ENCODE measurements at regions not wholly inside any gene's neighbourhood (a gene's known extent, or its start where the extent isn't known, plus 50 kb on each side); places are given as distances from the start of the nearest gene placed in this dataset.

DNA sequence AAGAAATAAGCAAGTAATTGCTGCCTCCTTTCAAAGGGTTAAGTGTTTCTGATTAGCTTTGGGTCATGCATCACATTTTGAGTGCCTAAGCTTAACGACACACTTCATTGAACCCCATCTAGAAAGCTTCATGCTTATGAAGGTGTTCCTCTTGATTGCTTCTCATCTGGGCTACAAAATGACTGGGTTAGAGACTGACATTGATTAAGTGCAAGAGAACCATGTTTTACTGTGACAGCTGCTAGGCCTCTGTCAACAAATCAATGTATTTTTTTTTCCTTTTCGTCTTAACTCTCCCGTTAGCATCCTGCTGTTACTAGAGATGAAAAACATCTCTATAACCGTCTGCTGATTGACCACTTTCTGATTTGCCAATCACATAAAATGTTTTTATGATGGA, 725.0 kb downstream of the TLE1 start:
- no peak for DNase-seq

DNA sequence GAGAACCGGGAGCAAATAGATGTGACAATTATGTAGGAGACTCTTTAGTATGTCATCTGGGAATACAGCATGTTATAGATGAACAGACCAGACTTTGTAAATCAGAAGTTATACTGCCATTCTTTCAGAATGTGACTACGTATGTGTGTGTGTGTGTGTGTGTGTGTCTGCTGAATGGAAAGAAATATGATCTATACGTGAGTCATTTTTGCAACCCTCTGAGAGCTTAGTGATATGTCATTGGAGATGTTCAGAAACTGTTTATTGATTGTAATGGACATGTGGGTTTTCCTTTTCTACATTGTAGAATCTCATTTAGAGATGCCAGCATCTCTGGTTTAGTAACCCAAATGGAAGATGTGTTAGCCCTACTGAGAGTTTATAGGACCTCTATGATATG, 731.5 kb downstream of the TLE1 start:
- no peak for DNase-seq

DNA sequence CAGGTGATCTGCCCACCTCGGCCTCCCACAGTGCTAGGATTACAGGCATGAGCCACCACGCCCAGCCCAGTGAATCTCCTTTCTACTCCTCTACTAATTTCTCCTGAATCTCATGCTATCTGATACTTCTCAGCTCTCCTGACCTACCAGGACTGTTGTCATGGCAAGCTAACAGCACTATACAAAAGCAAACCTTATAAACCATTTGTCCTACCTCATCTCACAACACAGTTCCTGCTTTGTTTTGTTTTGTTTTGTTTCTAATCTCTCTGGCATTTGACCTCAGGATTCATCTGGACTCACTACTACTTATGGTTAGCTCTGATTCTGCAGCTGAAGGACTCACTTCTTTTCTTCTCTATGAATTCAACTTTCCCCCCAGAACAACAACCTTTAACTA, 734.8 kb downstream of the TLE1 start:
- no peak for DNase-seq

DNA sequence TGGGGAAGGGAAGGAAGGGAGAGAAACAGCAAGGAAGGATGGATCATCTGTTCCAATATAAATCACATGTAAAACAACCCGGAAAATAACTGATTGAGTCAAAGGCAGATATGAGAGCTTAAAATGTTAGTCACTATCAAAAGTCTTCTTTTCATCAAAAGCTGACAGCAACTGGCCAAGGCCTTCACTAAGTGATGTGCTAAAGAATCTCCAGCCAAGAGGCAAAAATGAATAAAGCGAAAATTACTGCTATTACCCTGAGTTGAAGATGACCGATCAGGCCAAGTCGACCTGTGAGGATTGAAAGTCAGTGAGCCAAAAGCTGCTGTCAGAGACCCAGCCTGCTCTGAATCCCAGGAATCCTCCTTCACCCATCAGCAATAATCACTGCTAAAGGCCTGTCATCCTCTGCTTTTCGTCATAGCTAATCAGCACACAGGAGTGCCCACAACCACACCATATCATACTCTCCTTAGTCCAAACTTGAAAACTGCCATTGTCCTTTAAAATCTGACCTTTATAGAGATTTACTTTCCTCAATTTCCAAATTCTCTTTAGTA, 736.9 kb downstream of the TLE1 start:
- no peak for DNase-seq

DNA sequence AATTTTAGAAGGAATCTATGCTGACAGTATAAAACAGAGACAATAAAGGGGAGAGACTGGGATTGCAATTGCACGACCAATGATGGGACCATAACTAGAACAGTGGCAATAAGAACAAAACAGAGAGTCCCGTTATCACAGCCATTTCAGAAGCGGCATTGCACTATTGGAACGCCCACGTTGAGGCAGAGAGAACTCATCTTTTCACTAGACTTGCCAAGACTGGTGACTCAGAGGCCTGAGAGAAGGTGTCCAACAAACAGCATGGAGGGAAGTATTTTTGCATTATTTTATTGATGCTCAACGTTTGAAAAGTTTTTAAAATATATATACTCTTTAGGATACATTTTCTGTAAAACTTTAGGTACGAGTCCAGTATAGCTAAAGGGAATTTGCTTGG, 737.7 kb downstream of the TLE1 start:
- no peak for DNase-seq

DNA sequence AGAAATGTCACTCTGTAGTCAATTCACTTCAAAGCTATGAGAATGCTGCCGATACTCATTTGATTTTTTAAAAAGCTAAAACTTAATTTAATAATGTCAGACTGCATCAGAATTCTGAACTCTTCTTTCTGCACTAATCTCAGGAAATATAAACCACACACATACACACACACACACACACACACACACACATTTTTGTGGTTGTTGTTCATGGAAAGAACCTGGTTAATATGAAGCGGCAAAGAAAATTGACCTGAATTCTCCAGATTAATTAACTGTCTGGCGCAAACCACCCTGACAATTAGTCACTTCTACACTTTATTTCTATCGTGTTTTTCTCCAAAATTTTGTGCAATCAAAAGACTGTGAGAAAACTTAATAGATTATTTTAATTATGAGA, 740.5 kb downstream of the TLE1 start:
- no peak for DNase-seq

DNA sequence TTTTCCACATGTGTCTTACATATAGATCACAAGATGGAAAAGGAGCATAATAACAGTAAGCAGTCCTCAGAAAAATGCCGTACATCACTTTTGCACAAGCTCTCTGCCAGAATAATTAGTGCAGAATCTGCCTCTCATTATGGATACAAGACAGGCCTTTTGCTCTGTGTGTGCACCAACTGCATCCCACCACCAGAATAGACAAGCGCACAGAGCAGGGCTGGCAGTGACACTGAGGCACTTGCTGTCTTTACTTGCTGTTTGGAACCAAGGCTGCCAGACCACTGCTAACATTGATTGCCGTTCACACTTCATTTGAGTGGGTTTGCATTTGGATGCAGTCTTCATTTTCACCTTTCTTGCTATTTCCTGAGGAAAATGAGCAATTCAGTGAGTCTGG, 741.3 kb downstream of the TLE1 start:
- no peak for DNase-seq

DNA sequence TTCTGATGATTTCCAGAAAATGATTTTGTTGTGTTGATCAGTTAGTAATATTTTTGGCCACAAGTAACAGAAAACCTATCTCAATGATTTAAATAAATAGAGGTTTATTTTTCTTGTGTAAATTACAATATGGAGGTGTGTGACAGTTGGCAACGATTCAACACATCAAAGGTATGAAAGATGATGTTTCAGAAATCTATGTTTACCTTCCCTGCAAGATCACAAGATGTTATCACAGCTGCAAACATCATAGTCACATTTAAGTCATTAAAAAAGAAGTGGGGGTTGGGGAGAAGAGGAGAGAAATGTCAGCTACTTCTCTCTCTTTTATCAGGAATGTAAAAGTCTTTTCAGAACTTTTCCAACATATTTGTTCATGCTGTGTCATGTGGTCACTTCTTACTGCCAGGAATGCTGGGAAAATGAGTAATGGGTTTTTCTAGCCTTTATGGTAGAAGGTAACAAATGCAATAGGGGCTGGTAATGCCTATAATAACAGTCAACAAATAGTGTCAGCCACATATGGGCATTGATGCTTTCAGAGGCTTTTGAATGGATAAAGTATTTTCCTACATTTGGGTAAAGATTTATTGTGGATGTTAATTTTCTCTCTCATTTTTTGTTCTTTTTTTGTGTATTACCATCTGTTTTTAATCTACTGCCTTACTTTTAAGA, 742.7 kb downstream of the TLE1 start:
- no peak for DNase-seq

DNA sequence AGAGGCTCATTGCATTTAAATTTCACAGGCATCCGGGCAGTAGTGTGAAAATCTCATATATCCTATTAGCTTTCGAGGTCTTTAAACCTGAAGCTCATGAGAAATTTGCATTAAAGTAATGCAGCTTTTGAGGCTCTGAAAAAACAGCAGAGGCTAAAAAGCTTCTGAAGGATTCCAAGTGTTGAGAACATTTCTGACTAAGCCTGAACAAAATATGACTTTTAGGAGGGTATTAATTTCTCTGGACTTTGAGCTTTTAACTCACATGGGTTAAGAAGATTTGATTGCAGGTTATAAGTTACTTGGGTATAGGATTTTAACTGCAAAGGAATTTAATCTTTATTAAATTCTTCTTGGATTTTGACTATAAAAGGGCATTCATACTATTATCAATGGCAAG, 743.9 kb downstream of the TLE1 start:
- no peak for DNase-seq

DNA sequence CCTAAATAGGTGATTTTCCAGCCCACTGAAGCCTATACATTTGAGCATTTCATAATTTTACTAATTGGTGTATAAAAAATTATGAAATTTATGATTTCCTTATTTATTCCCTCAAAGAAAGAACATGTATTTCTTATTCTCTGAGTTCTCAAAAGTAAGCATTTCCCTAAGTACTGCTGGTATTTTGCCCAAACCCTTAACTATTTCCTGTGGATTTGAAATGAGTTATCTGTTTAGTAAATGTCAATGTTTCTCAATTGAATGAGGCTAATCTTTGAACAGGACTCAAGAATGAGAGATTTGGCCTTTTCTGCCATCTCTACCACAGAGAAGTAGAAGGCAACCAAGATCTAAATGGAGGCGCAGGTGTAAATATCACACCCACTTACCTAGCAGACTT, 751.7 kb downstream of the TLE1 start:
- no peak for DNase-seq

DNA sequence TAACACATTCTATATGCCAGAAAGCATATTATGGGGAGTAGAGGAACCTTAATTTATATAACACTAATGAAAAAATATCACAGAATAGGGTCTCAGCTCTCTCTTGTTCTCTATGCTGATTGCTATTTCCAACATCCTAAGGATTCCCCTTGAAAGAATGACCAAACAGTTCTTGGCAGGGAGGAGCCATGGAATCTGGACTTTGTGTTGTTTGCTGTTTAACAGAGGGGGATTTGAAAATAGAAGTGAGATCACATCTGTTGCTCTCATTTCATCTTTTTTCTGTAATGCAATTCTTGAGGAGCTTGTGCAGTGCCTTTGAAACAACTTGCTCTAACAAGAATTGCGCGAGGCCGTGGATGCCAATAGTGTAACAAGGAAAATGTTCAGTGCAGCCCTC, 755.3 kb downstream of the TLE1 start:
- no peak for DNase-seq

DNA sequence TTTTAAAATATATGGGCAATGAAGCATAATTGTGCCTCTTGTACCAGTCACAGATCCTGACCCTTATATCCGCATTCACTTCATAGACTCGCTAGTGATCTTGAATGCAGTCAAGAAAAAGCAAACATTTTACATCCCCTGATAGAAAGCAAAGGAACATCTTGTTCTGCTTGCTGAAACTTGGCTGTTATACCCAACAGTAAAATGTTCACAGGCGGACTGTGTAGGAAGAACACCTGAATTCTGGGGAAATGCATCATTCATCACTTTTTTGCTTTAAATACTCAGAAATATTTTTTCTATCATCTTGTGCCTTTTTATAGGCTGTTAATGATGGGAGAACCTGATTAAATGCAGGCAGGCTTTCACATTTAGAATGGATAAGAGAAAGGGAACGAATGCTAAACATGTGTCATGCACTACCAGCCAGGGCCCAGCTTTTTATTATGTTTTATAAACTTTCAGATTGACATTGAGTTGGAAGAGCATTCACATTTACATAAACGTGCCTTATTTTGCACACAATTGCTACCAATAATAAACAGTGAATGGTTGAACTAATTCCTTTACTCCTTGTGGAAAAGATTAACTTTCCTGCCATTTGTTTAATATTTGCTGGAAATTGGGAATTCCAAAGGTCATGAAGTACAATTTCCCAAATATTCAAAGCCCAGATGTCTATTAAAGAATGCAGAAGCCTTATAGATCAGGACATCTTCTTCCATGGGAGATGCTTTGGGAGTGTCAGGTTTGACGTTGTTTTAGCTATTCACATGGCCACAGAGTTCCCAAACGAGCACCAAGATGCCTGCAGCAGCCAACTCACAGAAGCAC, 756.2 kb downstream of the TLE1 start:
- no peak for DNase-seq

DNA sequence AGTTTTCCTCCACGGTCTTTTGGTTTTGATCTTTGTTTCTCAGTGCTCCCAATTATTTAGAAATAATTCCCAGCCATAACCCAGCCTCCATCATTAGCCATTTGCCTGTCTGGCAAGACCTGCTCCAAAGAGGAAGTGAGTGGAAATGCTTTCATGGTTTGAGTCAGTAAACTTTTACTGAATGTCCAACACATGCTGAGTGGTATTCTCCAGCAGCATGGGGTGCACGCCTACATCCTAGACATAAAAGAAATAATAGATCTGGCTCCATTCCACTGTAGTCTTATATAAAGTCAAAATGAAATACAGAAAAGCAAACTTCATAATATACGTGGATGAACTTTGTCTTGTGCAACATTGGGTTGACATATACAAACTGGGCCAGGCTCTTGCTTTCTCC, 757.2 kb downstream of the TLE1 start:
- no peak for DNase-seq

DNA sequence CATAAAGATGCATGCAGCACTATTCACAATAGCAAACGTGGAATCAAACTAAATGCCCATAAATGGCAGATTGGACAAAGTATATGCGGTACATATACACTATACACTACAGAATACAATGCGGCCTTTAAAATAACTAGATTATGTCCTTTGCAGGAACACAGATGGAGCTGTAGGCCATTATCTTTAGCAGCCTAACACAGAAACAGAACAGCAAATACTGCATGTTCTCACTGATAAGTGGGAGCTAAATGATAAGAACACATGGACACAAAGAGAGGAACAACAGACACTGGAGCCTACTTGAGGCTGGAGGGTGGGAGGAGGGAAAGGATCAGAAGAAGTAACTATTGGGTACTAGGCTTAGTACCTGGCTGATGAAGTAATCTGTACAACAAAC, 758.2 kb downstream of the TLE1 start:
- DNase-seq, result no peak

DNA sequence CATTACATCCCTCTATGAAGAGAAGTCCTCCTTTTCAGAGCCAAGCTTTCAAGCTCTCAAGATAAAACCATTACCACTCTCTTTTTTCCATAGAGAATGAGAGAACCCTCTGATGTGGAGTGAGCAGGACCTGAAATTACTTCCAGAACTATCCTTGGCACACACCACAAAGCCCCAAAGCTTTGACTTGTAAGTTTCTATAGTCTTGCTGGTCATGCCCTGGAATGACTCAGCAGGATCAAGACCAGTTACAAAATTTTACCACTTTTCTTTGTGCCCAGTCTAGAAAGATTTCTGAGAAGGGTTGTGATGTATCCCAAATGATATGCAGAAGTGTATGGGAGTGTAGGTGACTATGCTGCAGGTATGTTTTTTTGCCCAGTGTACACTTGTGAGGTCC, 760.6 kb downstream of the TLE1 start:
- DNase-seq, result no peak

DNA sequence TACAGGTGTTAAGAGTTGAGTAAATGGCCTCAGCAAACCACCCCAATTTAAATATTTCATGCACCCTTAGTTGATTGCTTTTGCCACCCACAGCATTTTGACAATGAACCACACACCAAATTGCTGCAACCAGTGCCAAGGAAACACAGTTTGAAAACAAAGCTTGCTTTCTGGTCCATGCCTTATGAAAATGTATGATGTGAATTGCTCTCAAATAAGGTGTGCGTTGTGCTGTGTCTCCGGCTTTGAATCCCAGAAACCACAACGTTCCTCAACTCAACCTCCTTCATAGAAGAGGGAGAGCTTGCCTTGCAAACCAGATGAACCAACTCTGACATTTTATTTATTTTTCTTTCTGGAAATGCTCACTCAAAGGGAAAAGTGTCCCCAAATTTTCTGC, 762.7 kb downstream of the TLE1 start:
- no peak for DNase-seq

DNA sequence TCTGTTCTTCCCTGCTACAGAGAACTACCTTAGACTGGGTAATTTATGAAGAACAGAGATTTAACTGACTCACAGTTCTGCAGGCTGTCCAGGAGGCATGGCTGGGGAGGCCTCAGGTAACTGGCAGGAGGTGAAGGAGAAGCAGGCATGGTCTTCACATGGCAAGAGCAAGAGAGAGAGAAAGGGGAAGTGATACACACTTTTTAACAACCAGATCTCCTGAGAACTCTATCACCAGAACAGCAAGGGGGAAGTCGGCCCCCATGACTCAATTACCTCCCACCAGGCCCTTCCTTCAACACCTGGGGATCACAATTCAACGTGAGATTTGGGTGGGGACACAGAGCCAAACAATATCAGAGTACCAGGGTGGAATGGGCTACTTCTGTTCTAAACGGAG, 766.8 kb downstream of the TLE1 start:
- DNase-seq, result no peak

DNA sequence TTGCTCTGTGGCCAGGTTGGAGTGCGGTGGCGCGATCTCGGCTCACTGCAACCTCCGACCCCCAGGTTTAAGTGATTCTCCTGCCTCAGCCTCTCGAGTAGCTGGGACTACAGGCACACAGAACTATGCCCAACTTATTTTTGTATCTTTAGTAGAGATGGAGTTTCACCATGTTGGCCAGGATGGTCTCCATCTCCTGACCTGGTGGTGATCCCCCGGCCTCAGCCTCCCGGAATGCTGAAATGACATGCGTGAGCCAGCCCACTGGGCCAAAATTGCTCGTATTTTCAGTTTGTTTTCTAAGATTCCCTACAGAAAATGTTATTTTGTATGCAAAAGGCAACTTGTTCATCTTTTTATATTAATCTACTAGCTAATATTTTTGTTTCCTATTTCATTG, 782.6 kb downstream of the TLE1 start:
- no peak for DNase-seq

DNA sequence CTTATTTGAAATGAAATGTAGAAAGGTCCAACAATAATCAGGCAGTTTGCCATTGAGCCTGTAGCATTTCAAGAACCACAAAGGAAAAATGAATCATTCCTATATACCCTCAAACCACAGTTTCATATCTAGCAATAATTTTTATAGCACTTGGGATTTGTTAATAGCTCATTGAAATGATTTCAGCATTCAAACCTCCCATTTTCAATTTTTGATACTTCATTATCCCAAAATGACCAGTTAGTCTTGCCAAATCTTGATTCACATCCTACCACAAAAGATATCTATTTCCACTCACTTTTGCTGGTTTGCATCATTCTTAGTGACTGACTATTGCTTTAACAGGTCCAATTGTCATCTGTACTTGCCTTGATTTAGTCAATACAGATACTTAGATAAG, 790.1 kb downstream of the TLE1 start:
- no peak for DNase-seq

DNA sequence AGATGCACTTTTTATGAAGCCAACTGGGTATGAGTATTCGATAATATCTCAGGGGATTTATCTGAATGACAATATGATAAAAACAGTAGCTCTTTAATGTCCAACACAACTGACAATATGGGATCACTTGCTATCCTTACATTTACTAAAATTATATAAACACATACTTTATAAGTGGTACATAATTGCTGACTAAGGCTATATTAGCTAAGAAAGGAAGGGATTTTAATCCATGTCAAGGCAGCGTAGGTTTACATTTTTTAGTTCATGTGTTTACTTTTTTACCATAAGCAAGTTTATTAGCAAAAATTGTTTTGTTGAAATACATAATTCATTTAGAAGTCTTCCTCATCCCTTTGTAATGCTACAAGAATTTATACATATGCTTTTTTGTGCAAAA, 796.2 kb downstream of the TLE1 start:
- DNase-seq, result no peak

DNA sequence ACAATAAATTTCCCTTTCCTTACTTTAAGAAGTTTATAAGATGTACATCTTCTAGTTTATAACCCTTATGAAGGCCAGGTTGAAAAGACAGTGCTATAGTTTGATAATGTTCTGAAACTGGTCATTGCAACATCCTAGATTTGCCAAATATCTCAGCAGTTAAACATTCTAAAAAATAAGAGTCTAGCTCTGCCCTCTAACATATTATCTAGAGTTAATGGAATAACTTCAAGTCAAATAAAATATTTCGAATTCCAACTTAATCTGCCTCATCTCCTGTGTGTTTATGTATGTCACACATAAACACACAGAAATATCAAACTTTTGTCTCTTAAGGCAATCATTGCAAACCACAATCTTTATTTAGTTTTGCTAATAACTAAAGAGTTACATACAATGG, 796.6 kb downstream of the TLE1 start:
- no peak for DNase-seq

DNA sequence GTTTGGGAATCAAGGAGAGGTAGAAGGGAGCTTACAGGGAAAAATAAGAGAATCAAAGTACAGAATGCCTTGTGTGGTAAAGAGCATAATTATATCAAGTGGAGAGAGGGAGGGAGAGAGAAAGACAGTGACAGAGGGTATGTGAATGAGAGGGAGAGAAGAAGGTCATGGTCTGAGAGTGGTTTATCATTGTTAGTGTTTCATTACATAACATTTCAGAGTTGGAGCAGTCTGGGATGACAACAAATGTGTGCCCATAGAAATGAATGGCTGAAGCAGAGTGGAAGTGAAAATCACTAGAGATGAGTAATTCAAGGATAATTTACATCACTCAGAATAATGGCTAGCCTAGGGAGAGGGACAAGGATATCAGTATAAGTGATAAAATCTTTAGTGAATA, 799.2 kb downstream of the TLE1 start:
- no peak for DNase-seq

DNA sequence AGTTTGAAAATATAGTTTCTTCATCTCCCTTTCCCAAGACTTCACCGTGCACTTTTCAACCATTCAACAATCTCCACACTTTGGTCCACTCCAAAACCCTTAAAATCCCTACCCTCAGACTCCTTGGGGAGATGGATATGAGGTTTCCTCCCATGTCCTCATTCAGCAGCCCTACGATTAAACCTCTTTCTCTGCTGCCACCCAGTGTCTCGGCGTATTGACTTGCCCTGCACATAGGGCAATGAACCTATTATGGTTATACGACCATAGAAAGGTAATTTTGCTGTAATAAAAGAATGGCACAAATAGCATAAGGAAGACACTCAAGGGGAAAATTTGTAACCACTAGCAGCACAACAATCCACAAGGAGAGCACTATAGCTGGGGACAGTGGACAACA, 803.5 kb downstream of the TLE1 start:
- DNase-seq, result peak; percentile 19

DNA sequence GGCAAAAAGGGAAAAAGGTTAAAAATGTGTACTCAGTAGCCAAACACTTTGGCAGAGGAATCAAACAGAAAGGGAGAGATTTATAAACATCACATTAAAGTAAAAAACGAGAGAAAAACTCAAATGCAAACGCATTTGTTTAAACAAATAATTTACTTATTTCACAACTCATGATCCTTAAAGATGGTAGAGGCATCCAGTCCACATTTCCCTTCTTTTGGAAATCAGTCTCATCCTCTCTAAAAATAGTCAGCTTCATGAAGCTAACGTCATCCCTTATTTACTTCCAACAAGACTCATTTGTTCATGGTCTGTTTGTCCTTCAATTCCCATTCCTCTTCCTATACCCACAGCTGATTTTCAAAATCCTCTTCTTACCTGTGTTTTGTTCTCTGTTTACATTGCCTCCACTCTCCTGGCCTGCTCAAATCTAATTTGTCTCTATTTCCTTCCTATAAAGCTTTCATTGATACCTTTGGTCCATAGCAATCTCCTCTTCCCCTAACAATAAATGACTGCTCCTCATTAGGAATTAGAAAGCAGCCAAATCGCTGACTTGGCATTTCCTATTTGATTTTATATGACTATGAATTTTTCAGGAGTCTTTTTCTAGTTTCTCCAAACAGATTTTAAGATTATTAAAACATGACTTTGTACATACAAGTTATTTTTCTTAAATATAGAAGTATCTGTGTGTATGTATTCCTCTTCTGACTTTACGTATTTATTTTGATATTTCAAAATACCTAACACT, 805.3 kb downstream of the TLE1 start:
- DNase-seq, result no peak
